ENCODE measurements at regions not wholly inside any gene's neighbourhood (a gene's known extent, or its start where the extent isn't known, plus 50 kb on each side); places are given as distances from the start of the nearest gene placed in this dataset.

DNA sequence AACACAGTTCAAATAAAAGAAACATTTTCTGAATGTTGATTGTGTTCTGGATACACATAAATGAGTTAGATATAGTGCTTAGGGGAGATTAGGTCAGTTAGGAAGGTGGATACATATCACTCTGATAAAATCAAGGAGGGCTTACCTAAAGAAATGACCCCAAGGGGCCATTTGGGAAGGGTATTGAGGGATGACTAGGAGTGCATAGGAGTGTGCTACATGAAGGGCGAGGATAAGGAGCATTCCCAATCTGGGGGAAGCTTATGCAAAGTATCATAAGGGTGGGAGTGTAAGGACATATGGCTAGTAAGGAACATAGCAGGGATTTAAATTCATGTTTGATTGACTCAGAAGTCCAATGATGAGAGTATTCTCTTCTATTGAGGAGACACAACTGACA is 183.6 kb downstream of the NSG2 start:
- no peaks in the 10 kb centered on the region for H3K4me1 Mint-ChIP-seq (ENCODE audit: low read depth)
- ChIA-PET CTCF (no interaction called here), POLR2A (no interaction called here)
- intact Hi-C loops (cut with micrococcal nuclease): no loop called here
- H3K27me3 Mint-ChIP-seq: peaks cover 4% of the 10 kb centered on the region
- TF ChIP-seq, protein P1, sequence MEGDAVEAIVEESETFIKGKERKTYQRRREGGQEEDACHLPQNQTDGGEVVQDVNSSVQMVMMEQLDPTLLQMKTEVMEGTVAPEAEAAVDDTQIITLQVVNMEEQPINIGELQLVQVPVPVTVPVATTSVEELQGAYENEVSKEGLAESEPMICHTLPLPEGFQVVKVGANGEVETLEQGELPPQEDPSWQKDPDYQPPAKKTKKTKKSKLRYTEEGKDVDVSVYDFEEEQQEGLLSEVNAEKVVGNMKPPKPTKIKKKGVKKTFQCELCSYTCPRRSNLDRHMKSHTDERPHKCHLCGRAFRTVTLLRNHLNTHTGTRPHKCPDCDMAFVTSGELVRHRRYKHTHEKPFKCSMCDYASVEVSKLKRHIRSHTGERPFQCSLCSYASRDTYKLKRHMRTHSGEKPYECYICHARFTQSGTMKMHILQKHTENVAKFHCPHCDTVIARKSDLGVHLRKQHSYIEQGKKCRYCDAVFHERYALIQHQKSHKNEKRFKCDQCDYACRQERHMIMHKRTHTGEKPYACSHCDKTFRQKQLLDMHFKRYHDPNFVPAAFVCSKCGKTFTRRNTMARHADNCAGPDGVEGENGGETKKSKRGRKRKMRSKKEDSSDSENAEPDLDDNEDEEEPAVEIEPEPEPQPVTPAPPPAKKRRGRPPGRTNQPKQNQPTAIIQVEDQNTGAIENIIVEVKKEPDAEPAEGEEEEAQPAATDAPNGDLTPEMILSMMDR (IDR thresholded peaks at IDR 0.05): no peak
- DNase-seq: no peak
- no peak overlapping the region for H3K4me3 Mint-ChIP-seq
- H3K27ac Mint-ChIP-seq: no peak overlapping the region
- H3K36me3 Mint-ChIP-seq (ENCODE audit: low read depth): no peaks in the 10 kb centered on the region
- peaks cover 1% of the 10 kb centered on the region for H3K9me3 Mint-ChIP-seq
- no peak for ATAC-seq

DNA sequence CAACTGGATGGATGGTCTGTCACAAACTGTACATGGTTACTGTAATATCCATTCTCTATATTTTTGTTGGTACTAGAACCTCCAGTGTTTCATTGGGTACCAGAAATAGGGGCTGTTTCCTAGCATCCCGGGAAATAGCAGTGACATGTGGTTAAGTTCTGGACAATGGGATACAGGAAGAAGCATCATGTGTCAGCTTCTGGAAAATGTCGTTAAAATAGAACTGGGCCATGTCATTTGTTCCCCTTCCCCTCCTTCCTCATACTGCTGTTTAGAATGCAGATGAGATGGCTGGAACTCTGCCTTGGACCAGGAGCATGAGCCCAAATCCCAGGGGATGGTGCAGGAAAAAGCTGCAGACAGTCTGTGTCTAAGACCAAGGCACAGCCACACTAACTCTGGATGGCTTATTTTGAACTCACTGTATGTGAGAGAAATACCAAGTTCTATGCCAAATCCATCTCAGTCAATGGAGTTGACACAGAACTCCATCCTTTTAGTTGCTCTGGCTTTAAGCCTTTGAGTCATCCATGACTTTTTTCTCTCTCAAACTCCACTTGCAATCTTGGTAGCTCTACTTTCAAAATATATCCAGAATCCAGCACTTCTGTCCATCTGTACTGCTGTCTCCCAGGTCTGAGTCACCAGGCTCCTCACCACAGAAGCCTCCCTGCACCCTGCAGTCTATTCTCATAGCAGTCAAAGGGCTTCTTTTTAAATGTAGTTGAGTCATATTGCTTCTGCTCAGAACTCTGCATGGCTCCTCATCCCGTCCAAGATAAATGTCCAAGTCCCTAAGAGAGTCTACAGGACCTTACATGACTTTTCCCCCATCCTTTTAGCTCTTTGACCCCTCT is 184.2 kb downstream of the NSG2 start:
- H3K36me3 Mint-ChIP-seq (ENCODE audit: low read depth): no peaks in the 10 kb centered on the region
- H3K4me1 Mint-ChIP-seq (ENCODE audit: low read depth): no peaks in the 10 kb centered on the region
- ChIA-PET POLR2A (no interaction called here), CTCF (no interaction called here)
- H3K4me3 Mint-ChIP-seq: no peak overlapping the region
- H3K27ac Mint-ChIP-seq: no peak overlapping the region
- intact Hi-C loops (cut with micrococcal nuclease): no loop called here
- no peak for DNase-seq
- H3K27me3 Mint-ChIP-seq: peaks cover 5% of the 10 kb centered on the region
- ATAC-seq: no peak
- TF ChIP-seq, protein P1 (IDR thresholded peaks at IDR 0.05): no peak
- peaks cover 1% of the 10 kb centered on the region for H3K9me3 Mint-ChIP-seq

DNA sequence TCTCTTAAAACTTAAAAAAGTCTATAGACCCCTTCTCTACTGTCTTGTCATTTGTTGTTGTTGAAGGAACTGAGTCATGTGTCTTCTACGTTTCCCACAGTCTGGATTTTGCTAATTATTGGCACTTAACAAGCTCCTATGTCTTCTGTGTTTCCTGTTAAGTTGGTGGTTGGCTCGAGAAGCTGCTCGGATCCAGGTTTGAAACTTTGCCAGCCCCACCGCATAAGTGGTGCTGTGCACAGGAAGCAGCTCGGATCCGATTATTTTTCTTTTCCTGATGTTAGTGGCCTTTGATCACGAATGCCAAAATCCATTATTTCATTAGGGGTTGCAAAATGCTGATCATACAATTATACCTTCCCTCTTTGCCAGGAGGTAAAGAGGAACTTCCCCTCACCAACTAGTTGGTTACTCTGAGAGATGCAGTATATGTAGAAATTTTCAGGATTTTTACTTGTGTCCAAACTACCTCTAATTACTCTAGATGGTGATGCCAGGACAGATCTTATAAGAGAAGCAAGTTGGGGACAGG is 186.5 kb downstream of the NSG2 start:
- intact Hi-C loops (cut with micrococcal nuclease): no loop called here

DNA sequence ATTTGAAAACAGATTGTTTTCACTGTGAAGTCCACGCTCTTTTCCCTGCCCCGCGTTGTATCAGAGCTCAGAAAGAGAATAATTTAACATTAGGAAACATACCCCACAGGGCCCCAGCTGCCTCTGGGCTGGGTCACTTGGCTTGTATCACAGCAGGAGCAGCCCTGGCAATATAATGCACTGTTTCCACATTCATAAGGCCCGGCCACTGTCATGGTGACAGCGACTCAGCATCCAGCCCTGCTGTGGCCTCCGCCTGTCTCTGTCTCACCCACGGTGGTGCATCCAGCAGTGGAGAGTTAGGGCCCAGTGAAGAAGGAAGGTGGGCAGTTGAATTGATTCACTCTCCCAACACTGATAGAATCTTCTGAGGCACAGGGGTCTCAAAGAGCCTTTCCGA is 188.9 kb downstream of the NSG2 start:
- H3K27ac Mint-ChIP-seq: no peak overlapping the region
- TF ChIP-seq, protein P1 (IDR thresholded peaks at IDR 0.05): no peak
- H3K9me3 Mint-ChIP-seq: peaks cover 2% of the 10 kb centered on the region
- CTCF ChIA-PET: no interaction called here
- intact Hi-C loops (cut with micrococcal nuclease): no loop called here
- no peaks in the 10 kb centered on the region for H3K4me1 Mint-ChIP-seq (ENCODE audit: low read depth)
- H3K4me3 Mint-ChIP-seq: no peak overlapping the region
- ATAC-seq (no peak), DNase-seq (no peak)
- POLR2A ChIA-PET: no interaction called here
- no peaks in the 10 kb centered on the region for H3K36me3 Mint-ChIP-seq (ENCODE audit: low read depth)
- peaks cover 8% of the 10 kb centered on the region for H3K27me3 Mint-ChIP-seq

More for the DNA sequence above, 186.5 kb downstream of the NSG2 start:
- DNase-seq: no peak
- H3K9me3 Mint-ChIP-seq: peaks cover 1% of the 10 kb centered on the region
- H3K27me3 Mint-ChIP-seq: peaks cover 6% of the 10 kb centered on the region
- no peaks in the 10 kb centered on the region for H3K4me1 Mint-ChIP-seq (ENCODE audit: low read depth)
- ChIA-PET POLR2A (no interaction called here), CTCF (no interaction called here)
- H3K36me3 Mint-ChIP-seq (ENCODE audit: low read depth): no peaks in the 10 kb centered on the region
- H3K4me3 Mint-ChIP-seq: no peak overlapping the region
- ATAC-seq: no peak
- no peak overlapping the region for H3K27ac Mint-ChIP-seq
- TF ChIP-seq, protein P1 (IDR thresholded peaks at IDR 0.05): no peak

DNA sequence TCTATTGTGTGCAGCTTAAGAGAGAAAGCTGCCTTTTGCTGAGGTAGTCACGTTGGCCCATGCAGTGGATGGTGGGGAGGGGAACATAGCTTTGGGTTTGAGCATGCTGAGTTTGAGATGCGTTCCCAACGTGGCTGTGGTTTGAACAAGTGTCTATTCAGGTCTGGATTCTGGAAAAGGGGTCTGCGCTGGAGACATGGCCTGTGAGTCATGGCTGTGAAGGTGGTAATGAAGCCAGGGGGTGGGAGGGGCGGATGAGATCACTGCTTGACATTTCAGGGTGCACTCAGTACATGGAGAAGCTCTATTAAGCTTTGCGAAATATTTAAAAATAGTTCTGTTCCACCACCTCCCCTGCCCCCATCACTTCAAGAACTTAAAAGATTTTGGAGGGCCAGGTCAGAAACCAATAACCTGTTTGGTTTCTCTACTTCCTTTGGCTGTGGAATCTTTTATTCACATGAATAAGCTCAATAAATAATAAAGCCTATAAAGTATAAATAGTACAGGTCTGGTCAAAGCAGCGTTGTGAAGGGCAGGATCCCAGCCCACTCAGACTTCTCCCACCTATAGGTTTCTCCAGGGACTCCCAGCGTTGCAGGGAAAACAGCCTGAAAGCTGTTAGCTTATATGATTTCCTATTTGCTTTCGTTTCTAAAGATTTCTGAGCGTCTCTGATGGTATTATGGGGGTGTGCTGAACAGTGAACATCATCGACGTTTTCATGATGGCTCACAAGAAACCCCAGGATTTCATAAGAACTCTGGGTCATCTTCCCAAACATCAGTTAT is 189.9 kb downstream of the NSG2 start:
- intact Hi-C loops (cut with micrococcal nuclease): no loop called here

More for the DNA sequence above, 189.9 kb downstream of the NSG2 start:
- H3K27me3 Mint-ChIP-seq: peaks cover 8% of the 10 kb centered on the region
- no peak for ATAC-seq
- POLR2A ChIA-PET: no interaction called here
- no peaks in the 10 kb centered on the region for H3K4me1 Mint-ChIP-seq (ENCODE audit: low read depth)
- H3K4me3 Mint-ChIP-seq: no peak overlapping the region
- TF ChIP-seq, protein P1 (IDR thresholded peaks at IDR 0.05): no peak
- H3K36me3 Mint-ChIP-seq (ENCODE audit: low read depth): no peaks in the 10 kb centered on the region
- CTCF ChIA-PET: no interaction called here
- no peak for DNase-seq
- H3K27ac Mint-ChIP-seq: no peak overlapping the region
- peaks cover 2% of the 10 kb centered on the region for H3K9me3 Mint-ChIP-seq

All from activated CD8-positive, alpha-beta T cell treated with anti-CD3 and anti-CD28 coated beads for 36 hours (primary cell).